GM04504 (cell line): ENCODE measurements at regions not wholly inside any gene's neighbourhood (a gene's known extent, or its start where the extent isn't known, plus 50 kb on each side); places are given as distances from the start of the nearest gene placed in this dataset.
"Not testable (repeated sequence)": the region's sequence is repeated elsewhere in the genome, so short reads cannot be mapped to it uniquely, and the experiment has no call there.

Source experiments
- DNase-seq: peaks from one replicate; pipeline ENCODE4 v3.0.0-alpha.2; 2012; ENCODE audit warnings: low read depth

GRCh38 chr1:235059221-235059620 is 69.4 kb downstream of the TOMM20 start:
- no peak for DNase-seq

- no peak for DNase-seq
These were observed 69.9 kb downstream of the TOMM20 start for GRCh38 chr1:235058695-235059094.

- DNase-seq = no peak
These were observed 71.0 kb downstream of the TOMM20 start for GRCh38 chr1:235057385-235058306.

GRCh38 chr1:235056937-235057336 is 71.7 kb downstream of the TOMM20 start:
- no peak for DNase-seq

- no peak for DNase-seq
These were observed 73.7 kb downstream of the TOMM20 start for GRCh38 chr1:235054936-235055335.

- DNase-seq = no peak
These were observed 74.2 kb downstream of the TOMM20 start for GRCh38 chr1:235054466-235054865.

- no peak for DNase-seq
These were observed 76.3 kb downstream of the TOMM20 start for GRCh38 chr1:235052067-235053008.

- DNase-seq = no peak
These were observed 77.1 kb downstream of the TOMM20 start for GRCh38 chr1:235051521-235051920.

GRCh38 chr1:235050911-235051360 is 77.7 kb downstream of the TOMM20 start:
- no peak for DNase-seq

- not testable (repeated sequence) for DNase-seq
These were observed 78.8 kb downstream of the TOMM20 start for GRCh38 chr1:235049716-235050378.

- DNase-seq = no peak
These were observed 79.4 kb downstream of the TOMM20 start for GRCh38 chr1:235049217-235049616.

GRCh38 chr1:235047331-235047871 is 81.2 kb downstream of the TOMM20 start:
- no peak for DNase-seq

- DNase-seq = no peak
These were observed 82.6 kb downstream of the TOMM20 start for GRCh38 chr1:235045921-235046601.

GRCh38 chr1:235045034-235045690 is 83.5 kb downstream of the TOMM20 start:
- DNase-seq = no peak

GRCh38 chr1:235043234-235043633 is 85.4 kb downstream of the TOMM20 start:
- no peak for DNase-seq

- no peak for DNase-seq
These were observed 89.9 kb downstream of the TOMM20 start for GRCh38 chr1:235038701-235039100.

GRCh38 chr1:235035928-235036327 is 92.7 kb downstream of the TOMM20 start:
- no peak for DNase-seq

- DNase-seq = no peak
These were observed 97.6 kb downstream of the TOMM20 start for GRCh38 chr1:235030919-235031596.

GRCh38 chr1:235027862-235028250 is 100.8 kb downstream of the TOMM20 start:
- DNase-seq = no peak
